ENCODE measurements at regions not wholly inside any gene's neighbourhood (a gene's known extent, or its start where the extent isn't known, plus 50 kb on each side); places are given as distances from the start of the nearest gene placed in this dataset.

GRCh38 chr17:63134867-63135266 is 168.8 kb downstream of the TANC2 start:
- Histone ChIP-seq H3F3A (ENCODE audit: insufficient read depth, low read depth) (peaks cover 25% of the 10 kb centered on the region), H4K20me1 (ENCODE audit: insufficient read depth) (peaks cover 66% of the 10 kb centered on the region), H3K27me3 (ENCODE audit: insufficient read depth, low read depth) (no peaks in the 10 kb centered on the region), H3K9me2 (ENCODE audit: insufficient read depth) (no peaks in the 10 kb centered on the region), H2AFZ (no peak overlapping the region), H3K27ac (no peak overlapping the region), H3K4me1 (replicated peaks; ENCODE audit: insufficient read depth) (no peaks in the 10 kb centered on the region), H3K9me3 (ENCODE audit: insufficient read depth, low read depth) (no peaks in the 10 kb centered on the region), H3K79me2 (ENCODE audit: low read depth) (peaks cover 77% of the 10 kb centered on the region), H3K4me2 (no peak overlapping the region), H3K36me3 (ENCODE audit: low read depth) (no peaks in the 10 kb centered on the region; the same call in 1 of the 2 replicates), H3K4me3 (no peak overlapping the region)
- no peak for DNase-seq
- BruUV-seq (replicated peaks), result no TSS peak
- ChIA-PET CTCF (no interaction called here), POLR2A (ENCODE audit: unreplicated experiment) (no interaction called here)
- TF ChIP-seq EZH2 (IDR thresholded peaks at IDR 0.05; ENCODE audit: low read depth) (no peak), CTCF (conservative IDR thresholded peaks at IDR 0.05) (no peak)
- intact Hi-C loops (cut with micrococcal nuclease; ENCODE audit: unreplicated experiment), result no loop called here

DNA sequence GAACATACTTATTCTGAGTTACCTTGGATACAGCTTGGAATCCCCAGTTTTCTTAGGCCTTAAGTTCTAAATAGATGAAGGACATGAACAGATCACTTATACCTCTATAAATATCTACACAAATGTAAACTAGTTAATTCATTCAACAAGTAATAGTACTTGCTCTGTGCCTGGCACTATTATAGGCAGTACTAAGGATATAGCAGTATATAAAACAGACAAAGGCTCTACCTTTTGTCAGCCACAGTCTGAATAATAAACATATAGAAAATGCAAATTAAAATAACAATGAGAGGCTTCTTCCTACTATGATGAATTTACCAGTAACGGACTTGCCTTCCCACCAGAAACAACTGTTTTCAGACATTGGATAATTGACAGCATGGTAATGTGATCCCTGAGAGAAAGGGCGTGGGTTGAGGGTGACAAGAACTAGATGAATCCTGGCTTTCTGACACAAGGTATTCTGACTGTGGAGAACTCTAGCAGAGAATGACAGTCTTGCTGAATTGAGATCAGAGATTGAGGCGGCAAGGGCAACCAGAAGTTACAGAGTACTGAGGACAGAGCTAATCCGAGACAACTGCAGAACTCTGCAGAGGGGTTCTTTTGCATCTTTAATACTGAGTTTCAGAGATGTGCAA is 170.5 kb downstream of the TANC2 start:
- Histone ChIP-seq H3K4me3 (no peak overlapping the region), H2AFZ (no peak overlapping the region), H3K27ac (no peak overlapping the region), H3K9me2 (ENCODE audit: insufficient read depth) (no peaks in the 10 kb centered on the region), H3K79me2 (ENCODE audit: low read depth) (peaks cover 80% of the 10 kb centered on the region), H3K27me3 (ENCODE audit: insufficient read depth, low read depth) (no peaks in the 10 kb centered on the region), H4K20me1 (ENCODE audit: insufficient read depth) (peaks cover 68% of the 10 kb centered on the region), H3K4me1 (replicated peaks; ENCODE audit: insufficient read depth) (no peaks in the 10 kb centered on the region), H3F3A (ENCODE audit: insufficient read depth, low read depth) (peaks cover 29% of the 10 kb centered on the region; the same call in 1 of the 2 replicates), H3K36me3 (ENCODE audit: low read depth) (no peaks in the 10 kb centered on the region; the same call in 1 of the 2 replicates), H3K9me3 (ENCODE audit: insufficient read depth, low read depth) (no peaks in the 10 kb centered on the region), H3K4me2 (no peak overlapping the region)
- TF ChIP-seq CTCF (conservative IDR thresholded peaks at IDR 0.05) (no peak), EZH2 (IDR thresholded peaks at IDR 0.05; ENCODE audit: low read depth) (no peak)
- no TSS peak for BruUV-seq (replicated peaks)
- intact Hi-C loops (cut with micrococcal nuclease; ENCODE audit: unreplicated experiment), result no loop called here
- no peak for DNase-seq
- ChIA-PET POLR2A (ENCODE audit: unreplicated experiment) (no interaction called here), CTCF (no interaction called here)

DNA sequence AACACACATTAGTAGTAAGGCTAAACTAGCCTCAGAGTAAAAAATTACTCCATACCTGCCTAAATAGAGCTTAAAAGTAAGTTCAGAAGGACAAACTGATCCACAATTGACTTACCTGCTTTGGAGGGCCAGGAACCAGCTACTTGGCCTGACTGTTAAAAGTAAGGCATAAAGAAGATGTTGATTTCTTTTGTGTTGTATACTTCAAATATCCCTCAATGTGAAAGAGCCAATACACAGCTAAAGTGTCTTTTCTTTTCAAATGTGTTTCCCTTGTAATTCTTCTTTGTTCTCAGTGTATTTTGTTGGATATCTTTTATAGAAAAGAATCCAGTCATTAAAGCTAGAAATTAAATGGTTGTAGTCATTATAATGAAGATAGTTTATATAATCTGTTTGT is 171.1 kb downstream of the TANC2 start:
- no TSS peak for BruUV-seq (replicated peaks)
- H3K36me3 ChIP-seq (ENCODE audit: low read depth), result no peaks in the 10 kb centered on the region; the same call in 1 of the 2 replicates
- H3K9me3 ChIP-seq (ENCODE audit: insufficient read depth, low read depth), result no peaks in the 10 kb centered on the region
- H3K4me2 ChIP-seq, result no peak overlapping the region
- no peak overlapping the region for H2AFZ ChIP-seq
- no peak for DNase-seq
- H4K20me1 ChIP-seq (ENCODE audit: insufficient read depth), result peaks cover 66% of the 10 kb centered on the region
- intact Hi-C loops (cut with micrococcal nuclease; ENCODE audit: unreplicated experiment), result no loop called here
- no peaks in the 10 kb centered on the region for H3K27me3 ChIP-seq (ENCODE audit: insufficient read depth, low read depth)
- no peak overlapping the region for H3K27ac ChIP-seq
- H3K4me3 ChIP-seq, result no peak overlapping the region
- H3K79me2 ChIP-seq (ENCODE audit: low read depth), result peaks cover 80% of the 10 kb centered on the region
- H3K4me1 ChIP-seq (replicated peaks; ENCODE audit: insufficient read depth), result no peaks in the 10 kb centered on the region
- POLR2A ChIA-PET (ENCODE audit: unreplicated experiment), result interaction anchor here (0.5 kb wide), 1 partner anchor 1215 kb away, joined by 4 read pairs; no protein-coding TSS in a partner anchor
- CTCF ChIA-PET, result no interaction called here
- TF ChIP-seq CTCF (conservative IDR thresholded peaks at IDR 0.05) (no peak), EZH2 (IDR thresholded peaks at IDR 0.05; ENCODE audit: low read depth) (no peak)
- H3F3A ChIP-seq (ENCODE audit: insufficient read depth, low read depth), result peaks cover 29% of the 10 kb centered on the region
- no peaks in the 10 kb centered on the region for H3K9me2 ChIP-seq (ENCODE audit: insufficient read depth)
